Astrocyte of the cerebellum (primary cell): ENCODE measurements at regions not wholly inside any gene's neighbourhood (a gene's known extent, or its start where the extent isn't known, plus 50 kb on each side); places are given as distances from the start of the nearest gene placed in this dataset.

Experiments used
- DNase-seq: peaks from one replicate; pipeline ENCODE4 v3.0.0-alpha.2; 2011; ENCODE audit warnings: low read depth
- H3K4me3 ChIP-seq: 2 replicates; pipeline ENCODE4 v1.5.1; 2011; ENCODE audit warnings: mild to moderate bottlenecking, low read depth, low read length, moderate library complexity
- CTCF ChIP-seq: IDR thresholded peaks from 2 replicates; pipeline ENCODE4 v1.5.1; 2012; ENCODE audit warnings: low read length, low read depth, moderate library complexity, mild to moderate bottlenecking; ENCODE audit errors: missing control alignments
- in situ Hi-C: cut with HindIII; loops from 2 replicates; pipeline ENCODE4 v1.10.0; 2017; ENCODE audit warnings: low sequenced_read_pairs

- no peak for TF ChIP-seq CTCF
- no peak for DNase-seq
- in situ Hi-C loops = no loop called here
- no peak overlapping the region for H3K4me3 ChIP-seq
These were observed 166.8 kb upstream of the NCAM1 start for GRCh38 chr11:112794331-112794846.

GRCh38 chr11:112795142-112795815 lies 165.9 kb upstream of the NCAM1 start:
- H3K4me3 ChIP-seq = no peak overlapping the region
- DNase-seq = no peak
- in situ Hi-C loops = no loop called here
- peak; percentile 48 for TF ChIP-seq CTCF

GRCh38 chr11:112795911-112796649 lies 165.1 kb upstream of the NCAM1 start:
- DNase-seq = no peak
- in situ Hi-C loops = no loop called here
- no peak overlapping the region for H3K4me3 ChIP-seq
- no peak for TF ChIP-seq CTCF

- DNase-seq = no peak
- H3K4me3 ChIP-seq = no peak overlapping the region
- in situ Hi-C loops = no loop called here
- no peak for TF ChIP-seq CTCF
These were observed 164.1 kb upstream of the NCAM1 start for GRCh38 chr11:112797092-112797491.

GRCh38 chr11:112797648-112798293 lies 163.4 kb upstream of the NCAM1 start:
- peak; percentile 49 for TF ChIP-seq CTCF
- DNase-seq = no peak
- in situ Hi-C loops = no loop called here
- no peak overlapping the region for H3K4me3 ChIP-seq

- no peak for TF ChIP-seq CTCF
- no peak overlapping the region for H3K4me3 ChIP-seq
- DNase-seq = no peak
- in situ Hi-C loops = no loop called here
These were observed 160.0 kb upstream of the NCAM1 start for GRCh38 chr11:112801025-112801816.
